Activated naive CD8-positive, alpha-beta T cell treated with anti-CD3 and anti-CD28 coated beads, Interleukin-2, amount 50 U/mL, for 24 hours (primary cell): ENCODE measurements at regions not wholly inside any gene's neighbourhood (a gene's known extent, or its start where the extent isn't known, plus 50 kb on each side); places are given as distances from the start of the nearest gene placed in this dataset.

Experiments
- ATAC-seq: fragments of 150-1000 bp; cut with Tn5 transposase; one replicate; pipeline ENCODE4 v1.10.0; 2021
- DNase-seq: peaks from one replicate; pipeline ENCODE4 v3.0.0; 2021
- H3K27ac Mint-ChIP-seq: one replicate; pipeline ENCODE4 v1.8.0; 2021; ENCODE audit warnings: mild to moderate bottlenecking, mixed read lengths
- H3K27me3 Mint-ChIP-seq: one replicate; pipeline ENCODE4 v1.8.0; 2021; ENCODE audit warnings: mixed read lengths
- H3K36me3 Mint-ChIP-seq: one replicate; pipeline ENCODE4 v1.8.0; 2021; ENCODE audit warnings: low read depth, mixed read lengths
- H3K4me1 Mint-ChIP-seq: one replicate; pipeline ENCODE4 v1.8.0; 2021; ENCODE audit warnings: mixed read lengths
- H3K4me3 Mint-ChIP-seq: one replicate; pipeline ENCODE4 v1.8.0; 2021; ENCODE audit warnings: mild to moderate bottlenecking, moderate library complexity, mixed read lengths
- H3K9me3 Mint-ChIP-seq: one replicate; pipeline ENCODE4 v1.8.0; 2021; ENCODE audit warnings: mixed read lengths

DNA sequence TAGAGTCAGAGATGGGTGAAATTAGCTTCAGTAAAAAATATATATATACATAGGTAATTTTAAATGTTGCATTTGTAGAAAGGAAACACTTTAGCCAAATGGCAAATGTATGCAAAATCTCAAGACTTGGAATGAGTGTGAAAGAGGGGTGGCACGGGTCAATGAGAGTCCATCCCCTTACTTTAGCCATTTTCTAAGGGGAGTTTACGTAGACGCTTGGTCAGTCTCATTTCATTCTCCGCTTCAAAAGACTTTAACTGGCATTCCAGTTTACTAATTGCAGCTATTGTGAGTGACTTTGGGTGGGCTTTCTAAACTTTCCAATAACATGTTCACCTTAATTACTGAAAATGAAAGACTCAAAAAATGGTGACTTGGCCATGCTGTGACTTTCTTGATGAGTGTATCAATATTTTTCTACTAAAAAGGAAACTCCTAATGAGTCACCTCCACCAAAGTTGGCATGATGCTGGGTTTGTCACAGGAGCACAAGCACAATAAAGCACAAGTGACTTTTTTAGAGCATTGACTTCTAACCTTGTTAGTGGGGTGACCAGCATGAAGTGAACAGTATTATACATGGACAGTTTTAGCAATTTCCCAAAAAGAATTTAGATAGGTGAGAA lies 356.0 kb upstream of the RASGEF1B start:
- Mint-ChIP-seq H3K27ac (peak overlapping the region; percentile 77), H3K9me3 (peaks cover 5% of the 10 kb centered on the region), H3K4me3 (peak overlapping the region; percentile 19), H3K36me3 (peaks cover 4% of the 10 kb centered on the region), H3K4me1 (peaks cover 20% of the 10 kb centered on the region), H3K27me3 (no peaks in the 10 kb centered on the region)
- DNase-seq (peak; percentile 22), ATAC-seq (peak; percentile 96)

DNA sequence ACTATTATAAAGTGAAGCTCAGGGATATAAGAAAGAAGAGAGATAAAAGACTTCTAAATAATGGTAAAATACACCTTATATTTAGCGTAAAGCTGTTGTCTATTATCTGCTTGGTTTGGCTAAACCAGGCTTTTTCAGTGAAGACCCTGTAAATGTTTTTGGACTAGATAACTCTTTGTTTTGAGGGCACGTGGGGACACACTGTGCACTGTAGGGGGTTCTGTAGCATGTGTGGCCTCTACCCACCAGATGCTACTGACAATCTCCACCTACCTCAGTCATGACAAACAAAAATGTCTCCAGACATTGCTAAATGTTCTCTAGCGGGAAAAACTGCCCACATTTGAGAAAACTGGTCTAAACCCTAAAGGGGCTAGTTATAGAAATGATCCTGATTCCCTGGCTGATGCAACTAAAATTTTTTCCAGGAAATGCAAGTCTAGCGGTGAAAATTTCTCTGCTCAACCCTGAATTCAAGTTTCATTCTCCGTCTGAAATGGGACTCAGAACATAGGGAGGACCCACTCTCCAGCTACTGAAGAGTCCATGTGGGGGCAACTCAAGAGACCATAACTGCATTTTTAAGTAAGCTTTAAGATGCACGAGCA lies 355.2 kb upstream of the RASGEF1B start:
- Mint-ChIP-seq H3K9me3 (peaks cover 5% of the 10 kb centered on the region), H3K4me3 (no peak overlapping the region), H3K27ac (no peak overlapping the region), H3K36me3 (peaks cover 4% of the 10 kb centered on the region), H3K4me1 (peaks cover 20% of the 10 kb centered on the region), H3K27me3 (no peaks in the 10 kb centered on the region)
- ATAC-seq: no peak
- DNase-seq: no peak

DNA sequence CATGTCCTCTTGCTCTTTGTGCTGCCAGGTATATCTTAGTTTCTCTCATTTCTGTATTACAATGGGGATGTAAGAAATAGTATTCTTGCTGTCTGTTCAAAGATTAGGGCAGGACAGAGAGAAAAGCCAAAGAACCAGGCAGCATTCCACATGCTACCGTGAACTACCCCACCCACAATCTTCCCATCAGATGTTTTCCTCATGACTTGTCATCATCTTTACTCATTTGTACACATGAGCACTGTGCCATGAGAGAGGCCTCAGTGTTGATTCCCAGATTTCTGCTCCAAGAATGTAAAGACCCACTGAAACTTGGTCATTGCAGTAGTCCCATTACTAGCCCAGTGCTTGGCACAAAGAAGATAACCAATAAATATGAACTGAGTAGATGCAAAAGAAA lies 354.6 kb upstream of the RASGEF1B start:
- peaks cover 20% of the 10 kb centered on the region for H3K4me1 Mint-ChIP-seq
- ATAC-seq: no peak

DNA sequence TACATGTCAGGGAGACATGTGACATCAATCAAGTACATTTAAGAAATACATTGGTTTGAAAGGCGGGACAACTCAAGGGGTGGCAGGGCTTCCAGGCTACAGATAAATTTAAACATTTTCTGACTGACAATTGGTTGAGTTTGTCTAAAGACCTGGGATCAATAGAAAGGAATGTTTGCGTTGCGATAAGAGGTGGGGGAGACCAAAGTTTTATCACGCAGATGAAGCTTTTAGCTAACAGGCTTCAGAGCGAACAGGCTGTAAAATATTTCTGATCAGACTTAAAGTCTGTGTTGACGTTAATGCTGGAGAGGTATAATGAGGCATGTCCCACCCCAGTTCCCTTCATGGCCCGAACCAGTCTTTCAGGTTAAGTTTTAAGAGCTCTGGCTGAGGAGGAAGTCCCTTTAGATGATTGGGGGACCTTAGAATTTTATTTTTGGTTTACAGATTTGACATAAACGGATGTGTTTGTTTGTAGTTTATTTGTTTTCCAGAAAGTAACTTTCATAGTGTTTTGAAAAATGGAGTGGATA lies 346.7 kb upstream of the RASGEF1B start:
- Mint-ChIP-seq H3K9me3 (no peaks in the 10 kb centered on the region), H3K4me1 (no peaks in the 10 kb centered on the region), H3K27me3 (peaks cover 20% of the 10 kb centered on the region), H3K36me3 (no peaks in the 10 kb centered on the region), H3K27ac (no peak overlapping the region), H3K4me3 (no peak overlapping the region)
- DNase-seq (no peak), ATAC-seq (no peak)

More for the DNA sequence above, 354.6 kb upstream of the RASGEF1B start:
- peaks cover 1% of the 10 kb centered on the region for H3K27me3 Mint-ChIP-seq
- H3K27ac Mint-ChIP-seq: no peak overlapping the region
- no peak for DNase-seq
- peaks cover 5% of the 10 kb centered on the region for H3K9me3 Mint-ChIP-seq
- peaks cover 4% of the 10 kb centered on the region for H3K36me3 Mint-ChIP-seq
- H3K4me3 Mint-ChIP-seq: no peak overlapping the region

DNA sequence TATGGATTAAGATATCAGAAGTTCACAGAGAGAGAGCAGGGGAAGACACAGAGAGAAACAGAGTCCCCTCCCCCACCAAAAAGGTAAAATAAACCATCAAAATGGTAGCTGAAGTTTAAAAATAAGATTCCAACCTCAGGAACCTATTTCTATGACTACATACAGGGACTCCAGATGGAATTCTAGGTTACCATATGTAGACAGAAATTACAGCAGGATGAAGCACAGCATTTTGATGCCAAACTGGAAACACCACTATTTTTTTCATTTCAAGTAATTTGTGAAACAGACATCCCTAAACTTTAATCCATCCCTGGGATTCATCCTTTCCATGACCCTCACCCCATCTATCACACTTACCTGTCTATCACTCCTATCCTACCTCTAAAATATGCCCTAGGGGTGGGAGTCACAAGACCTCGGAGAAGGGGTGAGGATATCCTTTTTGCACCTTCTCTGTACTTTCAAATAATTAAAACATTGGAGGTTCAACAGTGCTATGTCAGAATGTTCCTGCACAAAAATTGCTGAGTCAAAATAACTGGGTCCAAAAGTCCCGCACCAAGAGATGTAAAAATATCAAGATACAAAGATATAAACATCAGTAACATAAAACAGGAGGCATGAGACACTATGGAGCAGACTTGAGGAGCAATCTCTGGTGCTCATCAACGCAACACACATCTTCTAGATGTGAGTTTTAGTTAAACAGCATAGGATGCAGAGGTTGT lies 344.5 kb upstream of the RASGEF1B start:
- Mint-ChIP-seq H3K4me3 (no peak overlapping the region), H3K27ac (no peak overlapping the region), H3K36me3 (no peaks in the 10 kb centered on the region), H3K9me3 (no peaks in the 10 kb centered on the region), H3K4me1 (no peaks in the 10 kb centered on the region), H3K27me3 (peaks cover 20% of the 10 kb centered on the region)
- ATAC-seq (no peak), DNase-seq (no peak)

DNA sequence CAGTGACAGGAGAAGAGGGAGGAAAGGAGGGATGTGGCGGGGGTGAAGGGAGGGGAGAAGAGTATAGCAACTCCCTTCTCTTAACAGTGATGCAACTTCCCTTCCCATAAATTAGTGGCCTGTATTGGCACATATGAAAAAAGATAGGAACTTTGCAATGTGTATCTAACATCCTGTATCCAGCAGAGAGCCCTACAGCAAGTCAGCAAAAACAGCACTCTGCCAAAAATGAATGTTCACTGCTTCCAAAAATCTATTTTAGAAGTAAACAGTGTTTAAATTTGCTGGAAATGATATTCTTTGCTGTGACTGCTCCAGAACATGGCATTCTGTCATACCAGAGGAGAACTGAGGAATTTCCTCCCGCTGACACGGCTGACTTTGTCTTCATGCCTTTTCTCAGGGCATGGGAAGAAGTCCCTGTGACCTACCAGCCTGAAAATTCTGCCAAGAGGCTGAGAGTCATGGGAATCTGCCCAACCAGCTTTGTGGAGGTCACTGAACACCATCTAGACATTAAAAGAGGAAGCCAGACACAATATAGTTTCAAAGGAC lies 343.4 kb upstream of the RASGEF1B start:
- Mint-ChIP-seq H3K4me1 (no peaks in the 10 kb centered on the region), H3K27me3 (peaks cover 16% of the 10 kb centered on the region), H3K27ac (no peak overlapping the region), H3K36me3 (no peaks in the 10 kb centered on the region), H3K9me3 (no peaks in the 10 kb centered on the region), H3K4me3 (no peak overlapping the region)
- ATAC-seq: no peak
- DNase-seq: no peak

DNA sequence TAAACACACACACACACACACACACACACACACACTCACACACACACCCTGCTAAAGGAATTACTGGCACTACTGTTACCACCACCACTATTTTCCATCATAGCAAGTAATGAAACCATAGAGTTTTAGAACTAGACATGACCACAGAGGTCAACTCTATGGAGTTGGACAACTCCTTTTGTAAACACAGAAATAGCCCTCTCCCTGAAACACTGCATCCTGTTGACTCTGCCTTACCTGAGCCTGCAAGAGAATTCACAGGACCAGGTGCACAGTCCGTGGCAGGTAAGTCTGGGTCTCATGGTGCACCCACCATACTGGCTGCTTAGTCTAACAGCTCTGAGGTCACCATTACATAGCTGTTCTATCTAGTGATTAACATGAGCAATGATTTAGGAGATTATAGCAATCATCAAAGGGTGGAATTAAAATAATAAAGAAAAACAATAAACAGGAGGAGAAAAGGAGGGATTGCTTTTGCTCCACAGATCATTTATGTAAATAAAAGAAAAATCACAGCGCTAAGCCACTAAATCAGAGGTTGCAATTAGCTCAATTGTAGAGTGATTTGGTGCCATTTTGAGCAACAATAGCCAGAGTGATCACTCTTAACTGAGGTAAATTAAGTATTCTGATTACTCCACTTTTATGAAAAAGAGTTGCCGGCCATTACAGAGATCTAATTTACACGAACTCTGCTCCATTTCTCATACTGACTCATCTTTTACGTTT lies 340.0 kb upstream of the RASGEF1B start:
- Mint-ChIP-seq H3K36me3 (no peaks in the 10 kb centered on the region), H3K9me3 (no peaks in the 10 kb centered on the region), H3K27me3 (peaks cover 8% of the 10 kb centered on the region), H3K4me3 (no peak overlapping the region), H3K4me1 (peaks cover 2% of the 10 kb centered on the region), H3K27ac (no peak overlapping the region)
- ATAC-seq (no peak), DNase-seq (no peak)

DNA sequence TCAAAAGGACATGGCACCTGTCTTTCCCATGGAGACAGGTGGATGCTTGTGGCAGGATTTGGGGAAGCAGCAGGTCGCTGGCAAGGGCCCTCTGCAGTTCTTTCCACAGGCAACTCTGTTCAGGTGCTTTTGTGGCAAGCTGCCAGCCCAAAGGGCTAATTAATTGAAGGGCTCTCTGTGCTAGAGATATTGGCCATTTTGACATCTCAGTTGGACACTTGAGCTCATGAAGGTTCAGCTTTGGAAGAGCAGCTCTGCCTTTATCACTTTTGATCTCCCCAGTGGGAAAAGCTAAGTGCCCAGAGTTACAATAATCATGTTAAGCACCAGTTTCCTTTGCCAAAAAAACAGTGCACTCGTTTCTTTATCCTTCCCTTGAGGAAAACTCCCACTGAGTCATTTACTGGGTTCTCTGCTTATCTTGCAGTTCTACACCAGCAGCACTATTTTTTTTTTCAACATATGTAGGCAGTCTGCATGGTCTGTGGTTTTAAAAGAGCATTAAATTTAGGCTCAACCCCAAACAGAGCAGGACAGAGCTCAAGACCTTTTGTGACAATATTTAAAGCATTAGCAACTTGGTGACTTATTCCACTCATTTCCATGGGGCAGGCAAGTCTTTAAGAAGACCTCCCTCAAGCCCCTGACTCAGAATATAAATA lies 336.4 kb upstream of the RASGEF1B start:
- peaks cover 6% of the 10 kb centered on the region for H3K27me3 Mint-ChIP-seq
- ATAC-seq (no peak), DNase-seq (no peak)
- peaks cover 2% of the 10 kb centered on the region for H3K4me1 Mint-ChIP-seq
- H3K27ac Mint-ChIP-seq: no peak overlapping the region
- no peak overlapping the region for H3K4me3 Mint-ChIP-seq
- H3K36me3 Mint-ChIP-seq: no peaks in the 10 kb centered on the region
- no peaks in the 10 kb centered on the region for H3K9me3 Mint-ChIP-seq

DNA sequence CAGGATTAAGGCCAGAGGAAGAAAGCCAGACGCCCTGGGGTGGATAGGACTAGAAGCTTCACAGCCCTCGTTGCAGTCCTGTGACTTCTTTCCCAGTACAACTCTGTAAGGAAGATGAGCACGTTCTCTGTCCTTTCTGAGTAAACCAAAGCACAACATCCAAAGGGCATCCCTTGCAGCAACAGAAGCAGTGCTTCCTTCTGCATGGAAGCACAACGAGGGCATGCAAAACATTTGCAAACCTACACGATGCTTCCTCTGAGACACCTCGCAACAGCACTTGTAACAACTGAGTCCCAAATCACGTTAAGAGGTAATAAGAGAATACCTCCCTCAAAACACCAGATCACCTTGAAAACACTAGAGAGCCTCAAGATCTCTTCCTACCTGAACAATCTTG lies 335.7 kb upstream of the RASGEF1B start:
- ATAC-seq (no peak), DNase-seq (no peak)
- peaks cover 2% of the 10 kb centered on the region for H3K4me1 Mint-ChIP-seq
- no peak overlapping the region for H3K27ac Mint-ChIP-seq
- H3K9me3 Mint-ChIP-seq: no peaks in the 10 kb centered on the region
- no peak overlapping the region for H3K4me3 Mint-ChIP-seq
- peaks cover 4% of the 10 kb centered on the region for H3K27me3 Mint-ChIP-seq
- H3K36me3 Mint-ChIP-seq: no peaks in the 10 kb centered on the region

DNA sequence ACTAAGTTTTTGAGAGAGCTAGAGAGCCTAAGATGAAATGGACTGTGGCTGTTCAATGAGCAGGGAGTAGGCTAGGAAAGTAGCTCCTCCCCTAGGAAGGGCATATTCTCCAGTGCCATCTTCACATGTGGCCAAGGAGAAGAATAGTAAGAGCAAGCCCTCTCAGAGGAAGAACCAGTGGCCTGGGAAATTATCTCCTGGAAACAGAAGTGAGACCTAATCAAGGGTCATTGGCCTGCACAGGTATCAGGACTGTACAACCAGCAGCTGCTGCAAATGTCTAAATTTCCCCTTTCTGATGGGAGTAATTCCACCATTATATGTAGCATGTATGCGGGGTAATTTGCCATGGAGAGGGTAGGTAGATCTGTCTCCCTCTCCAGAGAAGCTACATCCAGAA lies 334.8 kb upstream of the RASGEF1B start:
- no peak overlapping the region for H3K27ac Mint-ChIP-seq
- DNase-seq (no peak), ATAC-seq (no peak)
- H3K4me3 Mint-ChIP-seq: no peak overlapping the region
- no peaks in the 10 kb centered on the region for H3K9me3 Mint-ChIP-seq
- H3K36me3 Mint-ChIP-seq: no peaks in the 10 kb centered on the region
- H3K4me1 Mint-ChIP-seq: peaks cover 2% of the 10 kb centered on the region
- H3K27me3 Mint-ChIP-seq: peaks cover 4% of the 10 kb centered on the region

DNA sequence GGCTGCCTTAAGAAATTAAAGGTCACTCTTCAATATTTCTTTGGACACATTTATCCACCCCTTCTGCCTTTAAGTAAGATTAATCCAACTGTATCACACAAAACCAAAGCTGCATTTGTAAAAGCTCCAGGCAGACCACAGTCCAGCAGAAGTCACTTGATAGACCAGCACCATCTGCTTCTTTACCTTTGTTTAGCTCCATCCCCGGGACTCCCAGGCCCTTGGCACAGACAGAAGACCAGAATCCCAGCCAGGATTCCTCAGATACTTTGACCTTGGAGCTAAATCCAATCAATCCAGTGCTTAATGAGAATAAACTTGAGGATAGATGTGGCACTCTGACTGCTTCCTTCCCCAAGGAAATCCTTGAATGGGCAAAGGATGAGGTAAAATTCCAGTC lies 333.1 kb upstream of the RASGEF1B start:
- peaks cover 4% of the 10 kb centered on the region for H3K27me3 Mint-ChIP-seq
- no peak overlapping the region for H3K4me3 Mint-ChIP-seq
- ATAC-seq (no peak), DNase-seq (no peak)
- no peaks in the 10 kb centered on the region for H3K36me3 Mint-ChIP-seq
- peaks cover 2% of the 10 kb centered on the region for H3K4me1 Mint-ChIP-seq
- no peaks in the 10 kb centered on the region for H3K9me3 Mint-ChIP-seq
- H3K27ac Mint-ChIP-seq: no peak overlapping the region

DNA sequence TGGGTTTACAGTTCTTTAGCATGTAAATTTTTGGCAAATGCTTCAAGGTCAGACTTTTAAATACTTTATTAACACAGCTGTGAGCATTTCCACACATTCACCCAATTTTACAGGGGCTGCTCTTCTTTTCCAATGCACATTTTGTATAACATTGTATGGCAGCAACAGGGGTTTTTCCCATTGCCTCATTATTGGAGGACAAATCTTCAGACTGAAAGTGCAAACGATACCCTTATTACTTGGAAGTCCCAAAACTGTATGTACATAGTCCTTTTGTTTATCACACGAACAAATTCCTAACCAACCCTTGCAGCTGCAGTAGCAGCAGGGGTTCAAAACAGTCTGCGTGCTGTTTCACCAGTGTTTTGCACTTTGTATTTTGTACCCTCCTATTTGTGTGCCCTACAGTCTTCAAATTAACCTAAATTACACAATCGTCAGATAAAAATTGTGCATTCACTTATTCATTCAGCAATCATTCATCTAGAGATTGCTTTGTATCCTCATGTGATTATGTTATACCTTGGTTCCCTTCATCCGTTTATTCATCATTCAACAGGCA lies 330.7 kb upstream of the RASGEF1B start:
- Mint-ChIP-seq H3K27ac (no peak overlapping the region), H3K4me3 (no peak overlapping the region), H3K36me3 (no peaks in the 10 kb centered on the region), H3K4me1 (peaks cover 5% of the 10 kb centered on the region), H3K27me3 (peaks cover 4% of the 10 kb centered on the region), H3K9me3 (peaks cover 4% of the 10 kb centered on the region)
- DNase-seq (no peak), ATAC-seq (no peak)

DNA sequence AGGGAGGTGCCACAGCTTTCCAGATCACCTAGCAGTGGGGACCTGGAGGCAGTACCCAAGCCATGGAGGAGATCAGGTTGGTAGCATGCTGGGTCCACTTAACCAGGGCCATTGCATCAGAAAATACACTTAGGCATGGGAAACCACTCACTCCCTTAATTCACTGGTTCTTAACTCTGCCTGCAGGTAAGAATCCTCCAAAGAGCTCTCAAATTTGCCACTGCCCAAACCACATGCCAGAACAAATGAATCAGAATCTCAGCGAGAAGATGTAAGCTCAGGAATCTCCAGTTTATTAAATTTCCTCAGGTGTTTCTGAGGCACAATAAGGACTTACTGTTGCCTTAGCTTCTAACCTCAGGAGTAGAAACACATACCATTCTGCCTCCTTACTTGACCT lies 327.7 kb upstream of the RASGEF1B start:
- DNase-seq (no peak), ATAC-seq (no peak)
- peaks cover 11% of the 10 kb centered on the region for H3K9me3 Mint-ChIP-seq
- no peak overlapping the region for H3K4me3 Mint-ChIP-seq
- peaks cover 12% of the 10 kb centered on the region for H3K4me1 Mint-ChIP-seq
- peaks cover 2% of the 10 kb centered on the region for H3K27me3 Mint-ChIP-seq
- H3K27ac Mint-ChIP-seq: no peak overlapping the region
- no peaks in the 10 kb centered on the region for H3K36me3 Mint-ChIP-seq
